GM23338 (cell line): ENCODE measurements at regions not wholly inside any gene's neighbourhood (a gene's known extent, or its start where the extent isn't known, plus 50 kb on each side); places are given as distances from the start of the nearest gene placed in this dataset.

Experiments
- ATAC-seq: fragments of 200-7000 bp; cut with Tn5 transposase; 3 replicates; pipeline ENCODE4 v1.9.1; 2020
- DNase-seq: peaks from one replicate; pipeline ENCODE4 v3.0.0-alpha.2; 2015; ENCODE audit warnings: low spot score
- H2AFZ ChIP-seq: fragments of 200-600 bp; sonication (generic); 2 replicates; pipeline ENCODE4 v1.8.0; 2016; ENCODE audit warnings: antibody characterized with exemption, mild to moderate bottlenecking, moderate library complexity
- H3F3A ChIP-seq: fragments of 200-600 bp; sonication (generic); replicated peaks from 2 replicates; pipeline ENCODE4 v1.8.0; 2017; ENCODE audit warnings: antibody characterized with exemption, mixed run types, low read depth
- H3K27ac ChIP-seq: fragments of 200-600 bp; sonication (generic); 2 replicates; pipeline ENCODE4 v1.6.1; 2016; ENCODE audit warnings: low read depth
- H3K27me3 ChIP-seq: fragments of 200-600 bp; sonication (generic); 2 replicates; pipeline ENCODE4 v1.8.0; 2016; ENCODE audit warnings: mild to moderate bottlenecking, mixed run types, moderate library complexity; ENCODE audit not compliant: insufficient read depth
- H3K36me3 ChIP-seq: fragments of 200-600 bp; sonication (generic); 2 replicates; pipeline ENCODE4 v1.8.0; 2016; ENCODE audit warnings: mild to moderate bottlenecking; ENCODE audit not compliant: insufficient read depth
- H3K4me1 ChIP-seq: fragments of 200-600 bp; sonication (generic); 2 replicates; pipeline ENCODE4 v1.8.0; 2016; ENCODE audit warnings: mild to moderate bottlenecking, moderate library complexity; ENCODE audit not compliant: insufficient read depth
- H3K4me2 ChIP-seq: fragments of 200-600 bp; sonication (generic); 2 replicates; pipeline ENCODE4 v1.7.1; 2017; ENCODE audit warnings: mixed run types
- H3K4me3 ChIP-seq: fragments of 200-600 bp; sonication (generic); 2 replicates; pipeline ENCODE4 v1.6.1; 2016; ENCODE audit warnings: mixed run types
- H3K79me2 ChIP-seq: fragments of 200-600 bp; sonication (generic); replicated peaks from 2 replicates; pipeline ENCODE4 v1.8.0; 2017; ENCODE audit warnings: mild to moderate bottlenecking; ENCODE audit not compliant: insufficient read depth
- H3K9me2 ChIP-seq: fragments of 200-600 bp; sonication (generic); 2 replicates; pipeline ENCODE4 v1.8.0; 2017; ENCODE audit not compliant: insufficient read depth
- H4K20me1 ChIP-seq: fragments of 200-600 bp; sonication (generic); replicated peaks from 2 replicates; pipeline ENCODE4 v1.8.0; 2017; ENCODE audit warnings: mild to moderate bottlenecking; ENCODE audit not compliant: insufficient read depth
- H3K27ac Mint-ChIP-seq: 2 replicates; pipeline ENCODE4 v1.8.0; 2020; ENCODE audit warnings: inconsistent platforms, mild to moderate bottlenecking, moderate library complexity, mixed read lengths
- H3K27me3 Mint-ChIP-seq: 3 replicates; pipeline ENCODE4 v1.8.0; 2022; ENCODE audit warnings: low read depth, mild to moderate bottlenecking, moderate library complexity, mixed read lengths, inconsistent platforms; ENCODE audit not compliant: insufficient read depth, poor library complexity
- H3K36me3 Mint-ChIP-seq: 3 replicates; pipeline ENCODE4 v1.8.0; 2021; ENCODE audit warnings: low read depth, mild to moderate bottlenecking, inconsistent platforms, moderate library complexity, mixed read lengths
- H3K4me1 Mint-ChIP-seq: 3 replicates; pipeline ENCODE4 v1.8.0; 2020; ENCODE audit warnings: mild to moderate bottlenecking, inconsistent platforms, mixed read lengths
- H3K4me3 Mint-ChIP-seq: 3 replicates; pipeline ENCODE4 v1.8.0; 2021; ENCODE audit warnings: moderate library complexity, mild to moderate bottlenecking, inconsistent platforms, mixed read lengths
- H3K9me3 Mint-ChIP-seq: 3 replicates; pipeline ENCODE4 v1.8.0; 2020; ENCODE audit warnings: moderate library complexity, mild to moderate bottlenecking, inconsistent platforms, mixed read lengths
- CREB1 ChIP-seq: fragments of 250-450 bp; sonication (Bioruptor Pico); IDR thresholded peaks from 2 replicates; pipeline ENCODE4 v1.5.0; 2020; ENCODE audit warnings: low read depth, mild to moderate bottlenecking, moderate library complexity
- CTCF ChIP-seq, 2 experiments: fragments of 200-600 bp in 1 of 2; sonication (generic) in 1 of 2; conservative IDR thresholded peaks; 2 replicates each; pipeline versions ENCODE4 v1.5.1 to v1.6.1; 2016 to 2017; ENCODE audit warnings: antibody characterized with exemption in 2 of 2, low read depth in 2 of 2, mild to moderate bottlenecking in 2 of 2, moderate library complexity in 1 of 2
- ETS1 ChIP-seq: IDR thresholded peaks from 2 replicates; pipeline ENCODE4 v1.6.1; 2016; ENCODE audit warnings: antibody characterized with exemption
- EZH2 ChIP-seq: fragments of 200-600 bp; sonication (generic); IDR thresholded peaks from one replicate; pipeline ENCODE4 v1.8.0; 2017; ENCODE audit warnings: antibody characterized with exemption, mild to moderate bottlenecking, low read depth; ENCODE audit not compliant: unreplicated experiment
- EZH2phosphoT487 ChIP-seq: fragments of 200-600 bp; sonication (generic); IDR thresholded peaks from one replicate; pipeline ENCODE4 v1.8.1; 2018; ENCODE audit warnings: antibody characterized with exemption; ENCODE audit not compliant: unreplicated experiment
- JUNB ChIP-seq: IDR thresholded peaks from one replicate; pipeline ENCODE4 v1.6.1; 2016; ENCODE audit warnings: antibody characterized with exemption; ENCODE audit not compliant: unreplicated experiment
- NANOG ChIP-seq: IDR thresholded peaks from 2 replicates; pipeline ENCODE4 v1.6.1; 2016; ENCODE audit warnings: antibody characterized with exemption, borderline replicate concordance
- POLR2AphosphoS5 ChIP-seq: IDR thresholded peaks from 2 replicates; pipeline ENCODE4 v1.6.1; 2016; ENCODE audit warnings: antibody characterized with exemption, low read depth
- STAT1 ChIP-seq: IDR thresholded peaks from one replicate; pipeline ENCODE4 v1.6.1; 2016; ENCODE audit warnings: antibody characterized with exemption; ENCODE audit not compliant: unreplicated experiment
- ZNF114 ChIP-seq: fragments of 250-450 bp; sonication (Bioruptor Pico); IDR thresholded peaks from 2 replicates; pipeline ENCODE4 v1.5.0; 2020; ENCODE audit warnings: mild to moderate bottlenecking, moderate library complexity
- ZNF331 ChIP-seq: fragments of 250-450 bp; sonication (Bioruptor Pico); IDR thresholded peaks from 2 replicates; pipeline ENCODE4 v1.5.0; 2020; ENCODE audit warnings: low read depth, mild to moderate bottlenecking, moderate library complexity
- ZNF462 ChIP-seq: fragments of 250-450 bp; sonication (Bioruptor Pico); IDR thresholded peaks from 2 replicates; pipeline ENCODE4 v1.5.0; 2020; ENCODE audit warnings: mild to moderate bottlenecking, moderate library complexity

GRCh38 chr2:144042751-144043150 lies 477.2 kb downstream of the ZEB2 start:
- Mint-ChIP-seq H3K27me3 (no peaks in the 10 kb centered on the region), H3K36me3 (no peaks in the 10 kb centered on the region), H3K4me1 (peaks cover 10% of the 10 kb centered on the region), H3K9me3 (no peaks in the 10 kb centered on the region), H3K4me3 (no peak overlapping the region), H3K27ac (no peak overlapping the region)
- Histone ChIP-seq H3F3A (no peaks in the 10 kb centered on the region), H2AFZ (no peak overlapping the region), H3K4me2 (no peak overlapping the region), H3K4me1 (peaks cover 7% of the 10 kb centered on the region; the same call in 1 of the 2 replicates), H3K9me2 (no peaks in the 10 kb centered on the region), H3K27ac (no peak overlapping the region), H3K27me3 (no peaks in the 10 kb centered on the region), H3K4me3 (no peak overlapping the region), H3K79me2 (no peaks in the 10 kb centered on the region), H4K20me1 (no peaks in the 10 kb centered on the region), H3K36me3 (no peaks in the 10 kb centered on the region)
- no peak for TF ChIP-seq ZNF114
- ATAC-seq: no peak
- no peak for DNase-seq

- no peak overlapping the region for H3K4me2 ChIP-seq
- Mint-ChIP-seq H3K27me3 (no peaks in the 10 kb centered on the region), H3K4me1 (peaks cover 12% of the 10 kb centered on the region), H3K4me3 (no peak overlapping the region), H3K27ac (no peak overlapping the region; the same call in 1 of the 2 replicates), H3K36me3 (no peaks in the 10 kb centered on the region), H3K9me3 (no peaks in the 10 kb centered on the region)
- peak; percentile 22 for DNase-seq
- peaks cover 7% of the 10 kb centered on the region; the same call in 1 of the 2 replicates for H3K4me1 ChIP-seq
- no peak overlapping the region for H3K4me3 ChIP-seq
- ATAC-seq: peak; percentile 87
- H3K27me3 ChIP-seq: no peaks in the 10 kb centered on the region
- H2AFZ ChIP-seq: no peak overlapping the region
- no peaks in the 10 kb centered on the region for H3K79me2 ChIP-seq
- H3F3A ChIP-seq: no peaks in the 10 kb centered on the region
- H3K27ac ChIP-seq: no peak overlapping the region
- no peaks in the 10 kb centered on the region for H4K20me1 ChIP-seq
- H3K36me3 ChIP-seq: no peaks in the 10 kb centered on the region
- H3K9me2 ChIP-seq: no peaks in the 10 kb centered on the region
- no peak for TF ChIP-seq POLR2AphosphoS5
- TF ChIP-seq CTCF (conservative IDR thresholded peaks at IDR 0.05; ENCODE audit: low read depth in 2 of 2): no peak; a peak in 1 of 4 replicates
- TF ChIP-seq ETS1: no peak
- TF ChIP-seq JUNB: no peak
- TF ChIP-seq CREB1 (CRISPR knock-in tag): no peak
- TF ChIP-seq EZH2phosphoT487: no peak
- TF ChIP-seq NANOG: no peak
- TF ChIP-seq ZNF331 (CRISPR knock-in tag): no peak
- no peak for TF ChIP-seq ZNF114
- no peak for TF ChIP-seq STAT1
- TF ChIP-seq EZH2: no peak
- TF ChIP-seq ZNF462 (CRISPR knock-in tag): no peak
Observed at GRCh38 chr2:144041612-144042011, 478.3 kb downstream of the ZEB2 start.
